LNCAP (cell line): ENCODE measurements at regions not wholly inside any gene's neighbourhood (a gene's known extent, or its start where the extent isn't known, plus 50 kb on each side); places are given as distances from the start of the nearest gene placed in this dataset.

Source experiments
- TF ChIP-seq, protein P1 (sequence below): fragments of 450-650 bp; IDR thresholded peaks from 2 replicates; pipeline ENCODE4 v1.5.1; 2017; ENCODE audit warnings: mild to moderate bottlenecking

DNA sequence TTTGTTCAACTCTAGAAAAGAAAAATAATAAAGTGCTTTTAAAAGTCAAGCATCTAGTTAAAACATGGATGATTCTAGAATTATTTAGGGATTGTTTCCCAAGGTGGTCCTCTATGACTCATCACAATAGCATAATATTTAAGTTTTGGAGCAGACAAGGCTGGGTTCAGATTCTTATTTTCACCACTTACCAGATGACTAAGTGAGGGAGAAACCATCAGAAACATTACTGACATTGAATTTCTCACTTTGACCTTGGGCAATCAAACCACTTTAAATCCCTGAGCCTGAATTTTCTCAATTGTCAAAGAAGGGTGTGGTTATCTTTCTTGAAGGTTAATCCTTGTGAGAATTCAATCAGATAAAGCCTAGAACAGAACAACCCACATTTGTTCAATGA is 102.5 kb upstream of the PTGFR start:
- TF ChIP-seq, protein P1, sequence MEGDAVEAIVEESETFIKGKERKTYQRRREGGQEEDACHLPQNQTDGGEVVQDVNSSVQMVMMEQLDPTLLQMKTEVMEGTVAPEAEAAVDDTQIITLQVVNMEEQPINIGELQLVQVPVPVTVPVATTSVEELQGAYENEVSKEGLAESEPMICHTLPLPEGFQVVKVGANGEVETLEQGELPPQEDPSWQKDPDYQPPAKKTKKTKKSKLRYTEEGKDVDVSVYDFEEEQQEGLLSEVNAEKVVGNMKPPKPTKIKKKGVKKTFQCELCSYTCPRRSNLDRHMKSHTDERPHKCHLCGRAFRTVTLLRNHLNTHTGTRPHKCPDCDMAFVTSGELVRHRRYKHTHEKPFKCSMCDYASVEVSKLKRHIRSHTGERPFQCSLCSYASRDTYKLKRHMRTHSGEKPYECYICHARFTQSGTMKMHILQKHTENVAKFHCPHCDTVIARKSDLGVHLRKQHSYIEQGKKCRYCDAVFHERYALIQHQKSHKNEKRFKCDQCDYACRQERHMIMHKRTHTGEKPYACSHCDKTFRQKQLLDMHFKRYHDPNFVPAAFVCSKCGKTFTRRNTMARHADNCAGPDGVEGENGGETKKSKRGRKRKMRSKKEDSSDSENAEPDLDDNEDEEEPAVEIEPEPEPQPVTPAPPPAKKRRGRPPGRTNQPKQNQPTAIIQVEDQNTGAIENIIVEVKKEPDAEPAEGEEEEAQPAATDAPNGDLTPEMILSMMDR = no peak

DNA sequence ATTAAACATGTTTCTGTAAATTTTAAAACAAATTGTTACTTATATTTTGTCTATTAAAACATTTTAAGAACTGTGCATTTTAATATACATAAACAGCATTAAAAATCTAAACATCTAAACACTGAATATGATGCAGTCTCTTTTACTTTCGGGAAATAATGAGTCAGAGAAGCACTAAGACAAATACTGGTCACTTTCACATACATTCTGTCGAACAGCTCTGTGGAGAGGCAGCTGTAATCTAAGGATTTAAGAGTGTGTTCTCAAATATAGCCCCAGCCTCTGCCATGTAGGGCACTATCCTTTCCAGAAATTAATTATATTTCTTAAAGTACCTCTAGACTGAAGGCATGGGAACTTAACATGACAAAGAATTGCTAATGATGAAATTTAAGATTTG is 89.6 kb upstream of the PTGFR start:
- TF ChIP-seq, protein P1 = no peak

DNA sequence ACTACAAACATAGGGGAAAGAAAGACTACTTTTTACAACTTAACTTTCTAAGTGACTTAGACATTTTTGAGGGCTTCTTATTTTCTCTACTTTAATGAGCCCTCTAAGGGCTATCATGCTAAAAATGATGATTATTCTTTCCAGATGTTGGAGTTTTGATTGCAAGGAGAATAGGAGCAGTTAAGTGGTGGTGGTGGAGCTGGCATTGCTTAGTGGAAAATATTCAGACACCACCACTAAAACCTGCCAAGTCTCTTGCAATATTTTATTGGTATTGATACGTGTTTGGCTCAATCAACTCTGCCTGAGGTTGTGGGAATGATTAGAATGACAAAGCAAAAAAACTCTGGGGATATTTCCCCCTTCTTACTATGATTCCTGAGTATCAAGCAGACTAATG is 82.6 kb upstream of the PTGFR start:
- TF ChIP-seq, protein P1 = no peak

DNA sequence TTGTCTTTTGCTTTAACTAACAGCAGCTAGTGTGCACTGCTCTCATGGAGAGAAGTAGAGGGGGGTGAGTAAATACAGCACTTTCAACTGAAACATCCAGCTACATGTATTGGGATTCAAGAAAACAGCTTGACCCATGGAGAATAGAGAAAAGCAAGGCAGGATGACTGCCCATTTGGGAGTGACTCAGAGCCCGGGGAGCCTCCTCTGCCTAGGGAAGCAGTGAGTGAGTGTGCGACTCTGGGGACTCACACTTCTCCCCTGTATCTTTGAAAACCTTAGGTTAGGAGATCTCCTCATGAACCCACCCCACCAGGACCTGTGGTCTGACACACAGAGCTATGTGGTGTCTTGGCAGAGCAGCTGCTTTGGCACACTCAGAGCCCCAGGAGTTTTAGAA is 82.0 kb upstream of the PTGFR start:
- TF ChIP-seq, protein P1 = no peak

DNA sequence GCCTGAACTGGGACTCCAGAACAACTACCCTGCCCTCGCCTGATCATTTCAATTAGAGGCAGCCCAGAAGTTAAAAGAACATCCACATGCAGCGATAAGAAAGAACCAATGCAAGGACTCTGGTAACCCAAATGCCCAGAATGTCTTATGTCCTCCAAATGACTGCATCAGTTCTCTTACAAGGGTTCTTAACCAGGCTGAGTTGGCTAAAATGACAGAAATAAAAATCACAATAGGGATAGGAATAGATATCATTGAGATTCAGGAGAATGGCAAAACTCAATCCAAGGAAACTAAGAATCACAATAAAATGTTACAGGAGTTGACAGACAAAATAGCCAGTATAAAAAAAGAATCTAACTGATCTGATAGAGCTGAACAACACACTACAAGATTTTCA is 80.1 kb upstream of the PTGFR start:
- TF ChIP-seq, protein P1 = no peak

DNA sequence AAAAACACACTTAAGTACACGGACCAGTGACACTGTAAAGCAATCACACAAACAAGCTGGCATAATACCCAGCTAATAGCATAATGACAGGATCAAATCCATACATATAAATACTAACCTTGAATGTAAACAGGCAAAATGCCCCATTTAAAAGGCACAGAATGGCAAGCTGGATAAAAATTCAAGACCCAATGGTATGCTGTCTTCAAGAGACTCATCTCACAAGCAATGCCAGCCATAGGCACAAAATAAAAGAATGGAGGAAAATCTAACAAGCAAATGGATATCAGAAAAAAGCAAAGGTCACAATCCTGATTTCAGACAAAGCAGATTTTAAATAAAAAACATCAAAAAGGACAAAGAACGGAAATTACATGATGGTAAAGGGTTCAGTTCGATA is 79.1 kb upstream of the PTGFR start:
- TF ChIP-seq, protein P1 = no peak

DNA sequence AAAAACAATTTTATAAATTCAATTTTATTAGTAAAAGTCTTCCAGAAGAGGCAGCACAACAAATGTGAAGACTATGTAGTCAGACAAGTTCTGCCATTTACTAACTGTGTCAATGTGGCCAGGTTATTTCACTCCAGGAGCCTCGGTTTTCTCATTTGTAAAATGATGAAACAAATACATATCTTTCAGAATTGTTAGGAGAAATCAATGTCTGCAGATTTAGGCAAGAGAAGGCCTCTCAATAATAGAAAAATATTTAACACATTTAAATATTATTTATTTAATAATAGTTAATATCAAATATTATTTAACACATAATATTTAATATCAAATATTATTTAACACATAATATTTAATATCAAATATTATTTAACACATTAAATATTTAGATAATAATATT is 75.6 kb upstream of the PTGFR start:
- TF ChIP-seq, protein P1 = no peak

DNA sequence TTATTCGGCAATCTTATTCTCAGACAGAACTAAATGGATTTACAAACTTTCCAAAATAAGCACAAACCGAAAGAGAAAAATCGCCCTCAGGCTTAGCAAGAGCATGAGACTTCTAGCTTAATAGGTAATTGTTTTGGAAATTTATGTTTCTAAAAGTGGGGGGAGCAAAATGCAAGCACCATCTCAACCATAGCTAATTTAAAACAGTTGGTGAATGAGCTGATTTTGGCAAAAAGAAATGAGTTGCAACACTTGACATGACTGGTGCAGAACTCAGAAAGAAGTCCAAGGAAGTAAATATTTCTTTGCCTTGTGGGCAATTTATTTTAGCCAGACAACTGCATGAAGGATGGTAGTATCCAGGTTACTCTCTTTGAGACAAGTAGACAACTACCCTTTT is 71.5 kb upstream of the PTGFR start:
- TF ChIP-seq, protein P1 = no peak
